ENCODE measurements at regions not wholly inside any gene's neighbourhood (a gene's known extent, or its start where the extent isn't known, plus 50 kb on each side); places are given as distances from the start of the nearest gene placed in this dataset.

- Mint-ChIP-seq H3K27ac (ENCODE audit: unreplicated experiment) (no peak overlapping the region), H3K36me3 (ENCODE audit: low read depth, unreplicated experiment) (no peaks in the 10 kb centered on the region), H3K4me3 (ENCODE audit: unreplicated experiment) (no peak overlapping the region)
Measured at GRCh38 chr1:115233598-115233997, 104.5 kb downstream of the NGF start.

GRCh38 chr1:115230281-115230680, 107.8 kb downstream of the NGF start:
- Mint-ChIP-seq H3K27ac (ENCODE audit: unreplicated experiment) (no peak overlapping the region), H3K9me3 (ENCODE audit: unreplicated experiment) (no peaks in the 10 kb centered on the region), H3K4me1 (ENCODE audit: unreplicated experiment) (no peaks in the 10 kb centered on the region), H3K4me3 (ENCODE audit: unreplicated experiment) (no peak overlapping the region), H3K36me3 (ENCODE audit: low read depth, unreplicated experiment) (no peaks in the 10 kb centered on the region), H3K27me3 (ENCODE audit: unreplicated experiment) (no peaks in the 10 kb centered on the region)
- DNase-seq (ENCODE audit: low spot score), result no peak
- no peak for TF ChIP-seq CTCF (IDR thresholded peaks at IDR 0.05; ENCODE audit: unreplicated experiment)

More at GRCh38 chr1:115233598-115233997, 104.5 kb downstream of the NGF start:
- peak; percentile 7 for DNase-seq (ENCODE audit: low spot score)
- Mint-ChIP-seq H3K4me1 (ENCODE audit: unreplicated experiment) (no peaks in the 10 kb centered on the region), H3K9me3 (ENCODE audit: unreplicated experiment) (no peaks in the 10 kb centered on the region), H3K27me3 (ENCODE audit: unreplicated experiment) (no peaks in the 10 kb centered on the region)
- TF ChIP-seq CTCF (IDR thresholded peaks at IDR 0.05; ENCODE audit: unreplicated experiment), result no peak

- Mint-ChIP-seq H3K27me3 (ENCODE audit: unreplicated experiment) (no peaks in the 10 kb centered on the region), H3K36me3 (ENCODE audit: low read depth, unreplicated experiment) (no peaks in the 10 kb centered on the region), H3K4me3 (ENCODE audit: unreplicated experiment) (no peak overlapping the region), H3K4me1 (ENCODE audit: unreplicated experiment) (peaks cover 2% of the 10 kb centered on the region), H3K9me3 (ENCODE audit: unreplicated experiment) (no peaks in the 10 kb centered on the region), H3K27ac (ENCODE audit: unreplicated experiment) (no peak overlapping the region)
- DNase-seq (ENCODE audit: low spot score), result no peak
- no peak for TF ChIP-seq CTCF (IDR thresholded peaks at IDR 0.05; ENCODE audit: unreplicated experiment)
Measured at GRCh38 chr1:115229016-115229415, 109.0 kb downstream of the NGF start.

- no peak for DNase-seq (ENCODE audit: low spot score)
- H3K36me3 Mint-ChIP-seq (ENCODE audit: low read depth, unreplicated experiment), result no peaks in the 10 kb centered on the region
- no peak for TF ChIP-seq CTCF (IDR thresholded peaks at IDR 0.05; ENCODE audit: unreplicated experiment)
- no peaks in the 10 kb centered on the region for H3K9me3 Mint-ChIP-seq (ENCODE audit: unreplicated experiment)
- no peaks in the 10 kb centered on the region for H3K27me3 Mint-ChIP-seq (ENCODE audit: unreplicated experiment)
- no peak overlapping the region for H3K4me3 Mint-ChIP-seq (ENCODE audit: unreplicated experiment)
- H3K27ac Mint-ChIP-seq (ENCODE audit: unreplicated experiment), result no peak overlapping the region
- peaks cover 3% of the 10 kb centered on the region for H3K4me1 Mint-ChIP-seq (ENCODE audit: unreplicated experiment)
Measured at GRCh38 chr1:115228191-115228590, 109.9 kb downstream of the NGF start.

GRCh38 chr1:115227346-115228082, 110.5 kb downstream of the NGF start:
- no peak for DNase-seq (ENCODE audit: low spot score)
- Mint-ChIP-seq H3K27ac (ENCODE audit: unreplicated experiment) (no peak overlapping the region), H3K9me3 (ENCODE audit: unreplicated experiment) (no peaks in the 10 kb centered on the region), H3K27me3 (ENCODE audit: unreplicated experiment) (no peaks in the 10 kb centered on the region), H3K4me1 (ENCODE audit: unreplicated experiment) (peaks cover 3% of the 10 kb centered on the region), H3K36me3 (ENCODE audit: low read depth, unreplicated experiment) (no peaks in the 10 kb centered on the region), H3K4me3 (ENCODE audit: unreplicated experiment) (no peak overlapping the region)
- TF ChIP-seq CTCF (IDR thresholded peaks at IDR 0.05; ENCODE audit: unreplicated experiment), result no peak
